H9 (cell line): ENCODE measurements at regions not wholly inside any gene's neighbourhood (a gene's known extent, or its start where the extent isn't known, plus 50 kb on each side); places are given as distances from the start of the nearest gene placed in this dataset.

Experiments
- DNase-seq: peaks from one replicate; pipeline ENCODE4 v3.0.0-alpha.2; 2017
- H2AFZ ChIP-seq: one replicate; pipeline ENCODE4 v1.6.1; 2013; ENCODE audit warnings: mild to moderate bottlenecking, low read length, control low read depth, moderate library complexity
- H2AK5ac ChIP-seq: 2 replicates; pipeline ENCODE4 v1.6.1; 2013; ENCODE audit warnings: low read length, control low read depth, mixed read lengths; ENCODE audit not compliant: insufficient read length
- H2BK120ac ChIP-seq: one replicate; pipeline ENCODE4 v1.6.1; 2013; ENCODE audit warnings: low read depth, mild to moderate bottlenecking, low read length, control low read depth, inconsistent platforms; ENCODE audit not compliant: poor library complexity, severe bottlenecking
- H2BK12ac ChIP-seq: 2 replicates; pipeline ENCODE4 v1.6.1; 2013; ENCODE audit warnings: low read length, control low read depth, mixed read lengths, low read depth; ENCODE audit not compliant: insufficient read length
- H2BK15ac ChIP-seq: 2 replicates; pipeline ENCODE4 v1.6.1; 2013; ENCODE audit warnings: low read depth, low read length, control low read depth
- H2BK20ac ChIP-seq: one replicate; pipeline ENCODE4 v1.6.1; 2013; ENCODE audit warnings: low read depth, mild to moderate bottlenecking, low read length, control low read depth, inconsistent platforms; ENCODE audit not compliant: poor library complexity, severe bottlenecking
- H2BK5ac ChIP-seq: 2 replicates; pipeline ENCODE4 v1.6.1; 2013; ENCODE audit warnings: low read length, control low read depth, mixed read lengths; ENCODE audit not compliant: insufficient read length
- H3K14ac ChIP-seq: 2 replicates; pipeline ENCODE4 v1.6.1; 2013; ENCODE audit warnings: low read length, control low read depth; ENCODE audit not compliant: insufficient read depth
- H3K18ac ChIP-seq: 2 replicates; pipeline ENCODE4 v1.6.1; 2013; ENCODE audit warnings: low read depth, mild to moderate bottlenecking, mixed read lengths, low read length, control low read depth; ENCODE audit not compliant: insufficient read length
- H3K23ac ChIP-seq: 2 replicates; pipeline ENCODE4 v1.6.1; 2013; ENCODE audit warnings: low read length, control low read depth, mixed read lengths, low read depth; ENCODE audit not compliant: insufficient read length
- H3K23me2 ChIP-seq: 2 replicates; pipeline ENCODE4 v1.6.1; 2013; ENCODE audit warnings: low read depth, mild to moderate bottlenecking, mixed read lengths, low read length, control low read depth; ENCODE audit not compliant: insufficient read length, poor library complexity, severe bottlenecking
- H3K27ac ChIP-seq: 2 replicates; pipeline ENCODE4 v1.5.1; 2013; ENCODE audit warnings: low read length, control low read depth, mixed read lengths, low read depth; ENCODE audit not compliant: insufficient read length
- H3K27me3 ChIP-seq: 2 replicates; pipeline ENCODE4 v1.6.1; 2013; ENCODE audit warnings: low read length, control low read depth, inconsistent platforms; ENCODE audit not compliant: insufficient read depth
- H3K4ac ChIP-seq: 2 replicates; pipeline ENCODE4 v1.6.1; 2013; ENCODE audit warnings: low read depth, mild to moderate bottlenecking, control low read depth, inconsistent platforms, low read length, moderate library complexity
- H3K4me1 ChIP-seq: 2 replicates; pipeline ENCODE4 v1.6.1; 2013; ENCODE audit warnings: low read length, control low read depth, inconsistent platforms; ENCODE audit not compliant: insufficient read depth
- H3K4me2 ChIP-seq: 2 replicates; pipeline ENCODE4 v1.6.1; 2013; ENCODE audit warnings: low read length, control low read depth, mixed read lengths; ENCODE audit not compliant: insufficient read length, insufficient read depth
- H3K56ac ChIP-seq: 2 replicates; pipeline ENCODE4 v1.6.1; 2013; ENCODE audit warnings: low read depth, mild to moderate bottlenecking, mixed read lengths, low read length, control low read depth; ENCODE audit not compliant: insufficient read length
- H3K79me1 ChIP-seq: 2 replicates; pipeline ENCODE4 v1.6.1; 2013; ENCODE audit warnings: low read depth, mild to moderate bottlenecking, moderate library complexity, low read length, control low read depth, inconsistent platforms; ENCODE audit not compliant: insufficient read depth, poor library complexity, severe bottlenecking
- H3K79me2 ChIP-seq: 2 replicates; pipeline ENCODE4 v1.6.1; 2013; ENCODE audit warnings: low read length, control low read depth, inconsistent platforms; ENCODE audit not compliant: insufficient read depth
- H3K9ac ChIP-seq: 2 replicates; pipeline ENCODE4 v1.6.1; 2013; ENCODE audit warnings: low read length, control low read depth, mixed read lengths; ENCODE audit not compliant: insufficient read length; ENCODE audit errors: extremely low read depth
- H3K9me3 ChIP-seq: one replicate; pipeline ENCODE4 v1.6.1; 2013; ENCODE audit warnings: low read depth, low read length, inconsistent platforms; ENCODE audit not compliant: control insufficient read depth
- H3T11ph ChIP-seq: one replicate; pipeline ENCODE4 v1.6.1; 2013; ENCODE audit warnings: mild to moderate bottlenecking, low read length, control low read depth, inconsistent platforms
- H4K20me1 ChIP-seq: one replicate; pipeline ENCODE4 v1.6.1; 2013; ENCODE audit not compliant: control insufficient read depth, insufficient read length, insufficient read depth
- H4K5ac ChIP-seq: 2 replicates; pipeline ENCODE4 v1.6.1; 2013; ENCODE audit warnings: low read depth, mild to moderate bottlenecking, mixed read lengths, low read length, control low read depth; ENCODE audit not compliant: insufficient read length
- H4K8ac ChIP-seq: replicated peaks from 2 replicates; pipeline ENCODE4 v1.6.1; 2013; ENCODE audit warnings: low read length, control low read depth, mixed read lengths, low read depth; ENCODE audit not compliant: insufficient read length
- H4K91ac ChIP-seq: 2 replicates; pipeline ENCODE4 v1.6.1; 2013; ENCODE audit warnings: low read depth, mild to moderate bottlenecking, moderate library complexity, mixed read lengths, low read length, control low read depth; ENCODE audit not compliant: insufficient read length
- H3K27ac Mint-ChIP-seq, 3 experiments: 2 replicates in 2 of 3; 3 replicates in 1 of 3; pipeline ENCODE4 v1.8.0; 2020 to 2021; ENCODE audit warnings: mixed read lengths in 3 of 3, mild to moderate bottlenecking in 1 of 3, moderate library complexity in 1 of 3
- H3K27me3 Mint-ChIP-seq: 2 replicates; pipeline ENCODE4 v1.8.0; 2021; ENCODE audit warnings: low read depth, mild to moderate bottlenecking, moderate library complexity, mixed read lengths
- H3K36me3 Mint-ChIP-seq, 3 experiments: 2 replicates in 2 of 3; 3 replicates in 1 of 3; pipeline ENCODE4 v1.8.0; 2020 to 2021; ENCODE audit warnings: low read depth in 3 of 3, mixed read lengths in 3 of 3; ENCODE audit not compliant: insufficient read depth in 1 of 3
- H3K4me1 Mint-ChIP-seq, 2 experiments: 2 replicates each; pipeline ENCODE4 v1.8.0; 2020; ENCODE audit warnings: mixed read lengths in 2 of 2
- H3K4me3 Mint-ChIP-seq, 2 experiments: 2 replicates in 1 of 2; 3 replicates in 1 of 2; pipeline ENCODE4 v1.8.0; 2020 to 2021; ENCODE audit warnings: mild to moderate bottlenecking in 2 of 2, mixed read lengths in 2 of 2, moderate library complexity in 1 of 2
- H3K9me3 Mint-ChIP-seq, 2 experiments: 2 replicates in 1 of 2; 3 replicates in 1 of 2; pipeline ENCODE4 v1.8.0; 2020; ENCODE audit warnings: mild to moderate bottlenecking in 2 of 2, mixed read lengths in 2 of 2, moderate library complexity in 1 of 2
- WGBS: extraction: QIAGEN DNeasy Blood & Tissue Kit; methylation state at CpG from one replicate; pipeline ENCODE4 v1.1.7; 2013; ENCODE audit warnings: missing lambda C conversion rate, low lambda C conversion rate, mixed read lengths; ENCODE audit not compliant: insufficient read length; ENCODE audit errors: extremely low coverage; 5-methylcytosine and 5-hydroxymethylcytosine counted together
- TF ChIP-seq, protein P1 (sequence below): fragments of 200-600 bp; sonication (generic); conservative IDR thresholded peaks from 3 replicates; pipeline ENCODE4 v1.8.0; 2021; ENCODE audit warnings: antibody characterized with exemption, mild to moderate bottlenecking

DNA sequence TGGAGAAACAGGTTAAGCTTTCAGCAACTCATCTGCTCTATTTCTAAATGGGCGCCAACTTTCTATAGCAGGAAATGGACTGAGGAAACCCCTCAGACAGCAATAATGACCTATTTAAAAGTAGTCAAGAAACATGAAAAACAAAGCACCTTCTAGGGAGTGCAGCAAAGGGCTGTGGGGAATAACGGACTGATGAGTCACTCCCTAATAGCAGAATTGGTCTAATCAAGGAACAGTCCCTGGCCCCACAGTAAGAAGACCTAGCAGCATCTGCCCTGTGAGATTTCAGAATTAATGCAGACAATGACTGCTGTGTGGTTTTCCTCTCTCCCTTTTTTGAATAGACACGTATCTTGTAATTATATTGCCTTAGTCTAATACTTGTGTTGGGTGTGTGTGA is 602.9 kb downstream of the IPMK start:
- no peak overlapping the region for H2BK15ac ChIP-seq
- H3T11ph ChIP-seq, result no peak overlapping the region
- H3K4me2 ChIP-seq, result no peak overlapping the region
- H3K4me3 Mint-ChIP-seq, result no peak overlapping the region
- H4K91ac ChIP-seq, result no peak overlapping the region
- H3K79me2 ChIP-seq, result no peaks in the 10 kb centered on the region
- H2AK5ac ChIP-seq, result no peak overlapping the region
- H4K5ac ChIP-seq, result no peak overlapping the region
- peaks cover 0 to 2% of the 10 kb centered on the region in 2 experiments; a peak in 1 of 5 replicates for H3K9me3 Mint-ChIP-seq
- H3K4ac ChIP-seq, result no peak overlapping the region
- H4K20me1 ChIP-seq, result no peaks in the 10 kb centered on the region
- no peaks in the 10 kb centered on the region for H3K27me3 Mint-ChIP-seq
- H3K27ac ChIP-seq, result no peak overlapping the region
- no peak overlapping the region for H2BK20ac ChIP-seq
- H3K23me2 ChIP-seq, result no peaks in the 10 kb centered on the region
- no peak overlapping the region for H4K8ac ChIP-seq
- H3K9ac ChIP-seq, result no peak overlapping the region
- H3K4me1 ChIP-seq, result no peaks in the 10 kb centered on the region
- H3K27ac Mint-ChIP-seq, result no peak overlapping the region
- no peaks in the 10 kb centered on the region for H3K4me1 Mint-ChIP-seq
- WGBS, result no CpG with 5 or more reads among the region's 3 CpGs
- H2BK5ac ChIP-seq, result no peak overlapping the region
- H2AFZ ChIP-seq, result no peak overlapping the region
- H3K9me3 ChIP-seq, result no peaks in the 10 kb centered on the region
- no peaks in the 10 kb centered on the region for H3K27me3 ChIP-seq
- H3K23ac ChIP-seq, result no peak overlapping the region
- H3K14ac ChIP-seq, result no peak overlapping the region
- no peaks in the 10 kb centered on the region for H3K36me3 Mint-ChIP-seq
- no peak overlapping the region for H2BK120ac ChIP-seq
- no peak for DNase-seq
- H2BK12ac ChIP-seq, result no peak overlapping the region
- TF ChIP-seq, protein P1, sequence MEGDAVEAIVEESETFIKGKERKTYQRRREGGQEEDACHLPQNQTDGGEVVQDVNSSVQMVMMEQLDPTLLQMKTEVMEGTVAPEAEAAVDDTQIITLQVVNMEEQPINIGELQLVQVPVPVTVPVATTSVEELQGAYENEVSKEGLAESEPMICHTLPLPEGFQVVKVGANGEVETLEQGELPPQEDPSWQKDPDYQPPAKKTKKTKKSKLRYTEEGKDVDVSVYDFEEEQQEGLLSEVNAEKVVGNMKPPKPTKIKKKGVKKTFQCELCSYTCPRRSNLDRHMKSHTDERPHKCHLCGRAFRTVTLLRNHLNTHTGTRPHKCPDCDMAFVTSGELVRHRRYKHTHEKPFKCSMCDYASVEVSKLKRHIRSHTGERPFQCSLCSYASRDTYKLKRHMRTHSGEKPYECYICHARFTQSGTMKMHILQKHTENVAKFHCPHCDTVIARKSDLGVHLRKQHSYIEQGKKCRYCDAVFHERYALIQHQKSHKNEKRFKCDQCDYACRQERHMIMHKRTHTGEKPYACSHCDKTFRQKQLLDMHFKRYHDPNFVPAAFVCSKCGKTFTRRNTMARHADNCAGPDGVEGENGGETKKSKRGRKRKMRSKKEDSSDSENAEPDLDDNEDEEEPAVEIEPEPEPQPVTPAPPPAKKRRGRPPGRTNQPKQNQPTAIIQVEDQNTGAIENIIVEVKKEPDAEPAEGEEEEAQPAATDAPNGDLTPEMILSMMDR, result no peak
- H3K79me1 ChIP-seq, result no peaks in the 10 kb centered on the region
- no peak overlapping the region for H3K56ac ChIP-seq
- H3K18ac ChIP-seq, result no peak overlapping the region
